Amygdala (tissue), 56 donors: ENCODE measurements at regions not wholly inside any gene's neighbourhood (a gene's known extent, or its start where the extent isn't known, plus 50 kb on each side); places are given as distances from the start of the nearest gene placed in this dataset.
A peak's percentile ranks its signal among the peaks of the same experiment; 100 is the strongest.

ENCODE experiments used
- DNase-seq, 56 donors: peaks; one replicate each; lab custom pipeline; 2025; lab: John Stamatoyannopoulos, UW

DNA sequence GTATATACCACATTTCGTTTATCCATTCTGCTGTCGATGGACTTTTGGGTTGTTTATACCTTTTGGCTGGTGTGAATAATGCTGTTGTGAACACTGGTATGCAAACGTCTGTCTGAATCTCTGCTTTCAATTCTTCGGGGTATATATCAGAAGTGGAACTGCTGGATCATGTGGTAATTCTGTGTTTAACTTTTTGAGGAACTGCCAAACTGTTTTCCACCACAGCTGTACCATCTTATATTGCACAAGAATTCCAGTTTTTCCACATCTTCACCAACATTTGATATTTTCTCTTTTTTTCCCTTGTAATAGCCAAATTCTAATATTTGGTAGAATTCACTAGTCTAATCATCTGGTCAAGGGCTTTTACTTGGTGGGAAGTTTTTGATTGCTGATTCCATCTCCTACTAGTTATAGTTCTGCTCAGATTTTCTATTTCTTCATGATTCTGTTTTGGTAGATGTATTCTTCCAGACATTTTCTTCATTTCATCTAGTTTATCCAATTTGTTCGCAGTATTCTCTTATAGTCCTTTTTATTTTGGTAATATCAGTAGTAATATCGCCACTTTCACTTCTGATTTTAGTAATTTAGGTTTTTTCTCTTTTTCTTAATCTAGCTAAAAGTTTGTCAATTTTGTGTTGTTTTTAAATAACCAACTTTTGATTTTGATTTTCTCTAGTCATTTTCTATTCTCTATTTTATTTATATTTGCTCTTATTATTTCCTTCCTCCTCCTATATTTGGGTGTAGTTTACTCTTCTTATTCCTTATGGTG, 271.2 kb downstream of the ZEB1 start:
- DNase-seq: no peak

DNA sequence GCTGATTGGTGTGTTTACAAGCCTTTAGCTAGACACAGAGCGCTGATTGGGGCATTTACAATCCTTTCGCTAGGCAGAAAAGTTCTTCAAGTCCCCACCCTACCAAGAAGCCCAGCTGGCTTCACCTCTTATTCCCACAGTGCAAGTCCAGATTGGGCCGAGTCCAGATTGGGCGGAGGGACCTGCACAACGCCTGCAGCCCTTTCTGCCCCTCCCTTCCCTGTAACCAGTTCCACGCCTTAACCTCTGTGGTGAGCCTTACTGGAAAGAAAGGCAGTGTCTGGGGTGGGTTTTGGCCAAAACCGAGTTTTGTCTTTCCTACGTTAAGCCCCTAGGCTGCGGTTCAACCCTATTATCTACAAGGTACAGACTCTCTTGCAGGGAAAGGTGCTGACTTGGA, 268.7 kb downstream of the ZEB1 start:
- no peak for DNase-seq

DNA sequence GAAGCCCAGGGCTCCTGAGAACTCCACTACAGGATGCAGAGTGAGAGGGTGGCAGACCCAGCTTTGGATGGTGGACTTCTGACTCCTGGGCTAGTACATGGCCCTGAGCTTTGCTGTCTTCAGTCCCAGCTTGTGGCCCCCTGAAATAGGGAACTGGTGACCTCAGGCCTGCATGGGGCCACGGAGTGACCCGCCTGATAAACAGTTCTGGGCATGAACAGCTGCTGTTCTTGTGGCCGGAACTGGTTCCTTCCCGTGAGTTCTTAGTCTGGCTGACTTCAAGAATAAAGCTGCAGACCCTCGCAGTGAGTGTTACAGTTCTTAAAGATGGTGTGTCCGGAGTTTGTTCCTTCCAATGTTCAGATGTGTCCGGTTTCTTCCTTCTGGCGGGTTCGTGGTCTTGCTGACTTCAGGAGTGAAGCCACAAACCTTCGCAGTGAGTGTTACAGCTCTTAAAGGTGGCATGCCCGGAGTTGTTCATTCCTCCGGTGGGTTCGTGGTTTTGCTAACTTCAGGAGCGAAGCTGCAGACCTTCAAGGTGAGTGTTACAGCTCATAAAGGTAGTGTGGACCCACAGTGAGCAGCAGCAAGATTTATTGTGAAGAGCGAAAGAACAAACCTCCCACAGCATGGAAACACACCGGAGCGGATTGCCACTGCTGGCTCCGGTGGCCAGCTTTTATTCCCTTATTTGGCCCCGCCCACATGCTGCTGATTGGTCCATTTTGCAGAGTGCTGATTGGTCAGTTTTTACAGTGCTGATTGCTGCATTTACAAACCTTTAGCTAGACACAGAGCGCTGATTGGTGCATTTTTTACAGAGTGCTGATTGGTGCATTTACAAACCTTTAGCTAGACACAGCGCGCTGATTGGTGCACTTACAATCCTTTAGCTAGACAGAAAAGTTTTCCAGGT, 268.0 kb downstream of the ZEB1 start:
- peak in 21 of 56 donors; percentile 16 to 71 (median 25) for DNase-seq

DNA sequence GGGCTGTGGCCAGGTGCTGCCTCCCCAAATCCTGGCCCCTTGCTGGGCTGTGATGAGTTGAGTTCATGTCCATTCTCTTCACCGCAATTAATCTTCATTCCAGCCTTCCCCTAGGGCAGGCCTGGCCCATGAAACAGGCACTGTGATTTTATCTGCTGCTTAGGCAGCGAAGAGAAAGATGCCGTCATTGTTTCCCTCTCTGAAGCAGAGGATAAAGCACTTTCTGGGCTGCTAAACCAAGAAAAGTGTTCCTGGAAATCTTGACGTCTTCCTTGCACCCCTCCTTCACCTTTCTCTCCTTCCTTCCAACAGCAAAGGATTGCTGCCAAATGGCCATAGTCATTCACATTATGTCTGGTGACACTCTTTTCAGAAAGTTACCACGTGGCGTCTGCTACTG, 265.9 kb downstream of the ZEB1 start:
- DNase-seq: no peak

DNA sequence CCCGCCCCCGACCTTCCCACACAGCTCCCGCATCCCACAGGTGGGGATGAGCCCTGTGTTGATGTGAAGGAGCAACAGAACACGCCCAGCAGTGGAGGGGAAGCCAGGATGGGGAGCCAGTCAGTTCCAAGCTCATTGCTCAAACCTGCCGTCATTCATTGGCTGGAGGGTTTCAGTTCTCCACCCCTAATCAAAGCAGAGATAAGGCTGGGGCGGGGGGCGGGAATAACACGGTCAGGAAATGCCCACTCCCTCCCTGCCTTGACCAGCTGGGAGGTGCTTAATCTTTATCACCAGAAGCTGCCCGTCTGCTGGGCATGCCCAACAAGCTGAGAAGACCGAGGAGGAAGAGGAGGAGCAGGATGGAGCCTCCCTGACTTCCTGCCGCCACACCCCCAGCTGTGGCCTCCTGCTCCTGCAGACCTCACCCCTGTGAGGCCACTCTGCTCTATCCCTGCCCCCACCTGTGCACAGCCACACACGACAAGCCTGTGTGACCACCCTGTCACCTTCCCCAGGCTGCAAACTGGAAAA, 265.1 kb downstream of the ZEB1 start:
- DNase-seq: no peak

DNA sequence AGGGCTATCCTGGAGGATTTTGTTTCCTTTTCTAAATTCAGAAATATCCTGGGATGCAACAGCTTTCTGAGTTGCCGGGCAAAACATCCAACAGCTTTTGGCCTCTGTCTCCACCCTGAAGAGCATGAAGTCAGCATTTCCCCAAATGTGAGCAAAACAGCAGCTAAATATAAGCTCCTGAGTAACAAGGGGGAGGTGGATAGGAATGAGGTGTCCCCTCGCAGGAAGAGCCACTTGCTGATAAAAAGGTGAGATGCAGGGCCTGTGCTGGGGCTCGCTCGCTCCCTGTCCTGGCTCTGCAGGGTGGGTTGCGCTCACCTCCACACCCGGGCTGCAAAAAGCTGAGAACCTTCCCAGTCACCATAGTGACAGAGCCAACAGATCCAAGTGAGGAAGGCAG, 264.3 kb downstream of the ZEB1 start:
- DNase-seq: peak in 1 of 56 donors; percentile 18

DNA sequence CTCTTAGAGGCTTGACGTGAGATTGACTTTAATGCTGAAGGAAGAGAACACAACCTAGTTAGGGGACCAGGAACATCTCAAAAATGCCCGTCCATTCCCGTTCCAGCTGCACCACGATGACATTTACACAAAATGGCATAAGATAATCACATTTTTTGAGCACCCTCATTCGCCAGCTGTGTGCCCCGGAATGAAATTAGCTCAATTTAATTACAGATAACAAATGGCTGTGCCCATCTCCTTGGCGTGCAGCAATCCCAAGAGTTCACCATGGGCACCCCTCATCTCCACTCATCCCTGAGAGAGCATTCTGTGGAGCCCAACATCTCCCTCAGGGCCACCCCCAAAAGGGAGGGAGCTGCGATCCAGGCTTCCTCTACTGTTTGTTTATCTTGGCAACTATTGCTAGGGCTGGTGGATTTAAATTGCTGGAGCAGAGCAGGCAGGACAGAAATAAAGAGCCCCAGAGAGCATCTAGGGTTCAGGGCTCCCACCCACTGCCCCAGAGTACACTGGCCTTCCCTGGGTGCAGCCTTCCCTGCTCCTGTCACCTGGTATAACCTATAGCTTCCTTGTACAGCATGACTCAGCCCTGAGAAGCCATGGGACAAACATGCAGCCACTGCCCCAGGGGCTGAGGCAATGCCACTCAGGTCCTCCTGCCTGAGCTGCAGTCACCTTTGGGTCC, 263.5 kb downstream of the ZEB1 start:
- DNase-seq: no peak

DNA sequence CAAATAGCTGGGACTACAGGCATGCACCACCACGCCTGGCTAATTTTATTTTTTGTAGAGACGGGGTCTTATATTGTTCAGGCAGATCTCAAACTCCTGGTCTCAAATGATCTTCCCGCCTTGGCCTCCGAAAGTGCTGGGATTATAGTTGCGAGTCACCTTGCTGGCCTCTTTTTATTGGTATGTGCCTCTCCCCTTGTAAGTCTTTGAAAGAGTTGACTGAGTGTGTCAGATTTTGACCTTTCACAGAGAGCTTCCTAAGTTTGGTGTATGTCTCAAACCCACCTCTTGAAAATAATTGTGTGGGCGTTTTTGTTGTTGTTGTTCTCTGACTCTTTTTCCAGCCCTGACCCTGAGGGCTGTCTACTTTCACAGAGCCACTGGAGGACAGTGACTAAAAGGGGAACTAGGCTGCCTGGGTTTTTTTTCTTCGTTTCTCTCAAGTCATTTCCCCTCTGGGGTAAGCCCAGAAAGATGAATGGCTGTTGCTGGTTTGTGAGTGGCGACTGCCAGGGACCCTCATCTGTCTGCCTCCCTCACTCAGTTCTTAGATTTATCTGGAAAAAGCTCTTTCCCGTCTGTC, 262.8 kb downstream of the ZEB1 start:
- DNase-seq: peak in 1 of 56 donors; percentile 16

DNA sequence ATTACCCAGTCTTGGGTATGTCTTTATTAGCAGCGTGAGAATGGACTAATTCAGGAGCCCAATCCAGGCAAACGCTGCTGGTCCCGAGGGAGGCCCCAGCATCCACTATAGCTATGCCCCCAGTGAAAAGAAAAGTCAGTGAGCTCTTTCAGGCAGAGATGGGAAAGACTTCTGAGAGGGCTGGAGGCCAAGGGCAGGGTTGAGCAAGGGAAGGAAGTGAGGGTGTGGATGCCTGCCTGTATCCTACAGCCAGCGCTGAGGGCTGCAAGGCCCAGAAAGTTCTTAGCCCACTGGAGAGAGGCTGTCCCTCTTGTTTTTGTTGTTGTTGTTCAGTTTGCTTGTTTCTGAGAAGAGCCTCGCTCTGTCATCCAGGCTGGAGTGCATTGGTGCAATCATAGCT, 261.6 kb downstream of the ZEB1 start:
- DNase-seq: no peak
